GM03348 (cell line): ENCODE measurements at regions not wholly inside any gene's neighbourhood (a gene's known extent, or its start where the extent isn't known, plus 50 kb on each side); places are given as distances from the start of the nearest gene placed in this dataset.

Source experiments
- DNase-seq: peaks from one replicate; pipeline ENCODE4 v3.0.0; 2012; ENCODE audit warnings: low spot score

DNA sequence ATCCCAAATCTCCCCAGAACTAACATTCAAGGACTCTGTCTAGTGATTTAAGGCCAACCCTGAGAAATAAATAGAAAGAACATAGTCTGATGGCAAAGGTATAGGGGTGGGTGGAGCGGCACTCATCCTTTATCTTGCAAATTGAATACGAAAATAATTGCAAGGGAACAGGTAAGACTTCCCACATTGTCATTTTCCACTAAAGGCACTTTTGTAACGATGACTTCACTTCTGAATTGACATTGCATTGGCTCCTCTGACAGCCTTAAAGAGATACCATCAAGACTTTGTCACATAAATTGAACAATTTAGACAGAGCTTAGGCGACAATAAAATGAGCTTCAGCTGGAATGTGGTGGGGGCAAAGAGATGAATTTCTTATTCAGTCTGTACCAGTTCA lies 75.3 kb upstream of the PLCL2 start:
- no peak for DNase-seq

DNA sequence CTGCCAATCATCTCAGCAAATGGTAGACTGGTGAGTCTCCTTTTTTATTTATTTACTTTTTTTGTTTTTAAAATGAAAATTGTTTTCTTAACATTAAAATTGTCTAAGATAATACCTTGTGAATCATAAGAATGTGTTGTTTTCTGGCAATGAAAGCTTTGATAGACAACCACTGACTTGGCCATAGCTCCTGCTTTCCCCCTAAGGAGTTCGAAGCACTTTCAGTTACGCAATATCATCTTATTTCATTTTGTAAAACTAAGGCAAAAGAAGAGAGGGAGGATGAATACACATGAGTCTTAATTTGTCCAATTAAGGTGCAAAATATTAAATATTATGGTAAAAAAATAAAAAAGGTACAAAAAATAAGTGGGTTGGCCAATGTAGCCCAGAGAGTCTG lies 74.8 kb upstream of the PLCL2 start:
- DNase-seq, result no peak

DNA sequence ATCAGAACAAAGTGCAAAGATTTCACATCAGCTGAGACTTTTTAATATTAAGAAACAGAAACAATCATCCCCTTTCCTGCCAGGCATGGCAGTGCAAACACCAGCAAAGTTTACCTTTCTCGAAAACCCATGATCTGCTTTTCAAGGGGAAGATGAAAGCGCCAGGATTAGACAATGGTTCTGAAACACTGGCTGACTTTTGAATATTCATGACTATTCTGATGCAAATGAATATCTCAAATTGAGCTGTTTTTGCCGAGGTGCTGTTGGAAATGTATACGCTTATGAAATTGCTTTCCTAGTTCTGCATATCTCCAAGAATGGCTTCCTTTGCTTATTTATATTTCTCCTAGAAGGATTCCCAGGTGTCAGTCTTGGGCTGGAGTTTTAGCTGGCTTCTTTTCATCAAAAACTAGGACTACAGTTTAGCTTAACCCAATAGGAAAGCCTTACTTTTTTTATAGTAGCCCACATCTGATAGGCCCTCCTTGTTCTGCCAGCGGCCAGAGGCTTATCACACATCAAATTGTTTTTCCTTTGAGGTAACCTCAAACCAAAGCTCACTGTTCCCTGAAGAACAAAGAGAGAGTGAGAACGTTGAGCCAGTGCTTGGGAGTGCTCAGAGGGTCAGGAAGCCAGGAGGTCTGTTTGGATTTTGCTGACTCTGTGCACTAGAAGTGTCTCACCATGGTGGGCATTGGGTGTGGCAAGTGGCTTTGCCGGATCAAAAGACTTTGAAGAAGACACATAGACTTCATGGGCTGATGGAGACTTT lies 74.0 kb upstream of the PLCL2 start:
- no peak for DNase-seq

DNA sequence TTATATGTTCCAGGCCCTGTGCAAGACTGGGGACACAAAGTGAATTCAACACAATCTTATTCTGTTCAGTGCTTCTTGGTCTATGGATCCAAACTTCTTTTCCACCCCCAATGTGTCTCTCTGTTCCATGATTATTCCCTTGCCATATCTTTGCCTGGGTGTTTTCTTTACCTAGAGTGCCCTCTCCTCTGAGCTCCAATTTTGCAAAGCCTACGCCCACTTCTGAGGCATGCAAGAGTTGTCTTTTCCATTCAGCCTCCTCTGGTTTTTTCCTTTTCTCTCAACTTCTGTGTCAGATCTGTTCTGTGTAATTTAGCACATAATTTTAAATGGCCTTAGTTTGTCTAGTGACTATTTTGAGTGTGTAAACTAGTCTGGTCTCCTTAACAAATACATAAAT lies 72.8 kb upstream of the PLCL2 start:
- DNase-seq, result no peak

DNA sequence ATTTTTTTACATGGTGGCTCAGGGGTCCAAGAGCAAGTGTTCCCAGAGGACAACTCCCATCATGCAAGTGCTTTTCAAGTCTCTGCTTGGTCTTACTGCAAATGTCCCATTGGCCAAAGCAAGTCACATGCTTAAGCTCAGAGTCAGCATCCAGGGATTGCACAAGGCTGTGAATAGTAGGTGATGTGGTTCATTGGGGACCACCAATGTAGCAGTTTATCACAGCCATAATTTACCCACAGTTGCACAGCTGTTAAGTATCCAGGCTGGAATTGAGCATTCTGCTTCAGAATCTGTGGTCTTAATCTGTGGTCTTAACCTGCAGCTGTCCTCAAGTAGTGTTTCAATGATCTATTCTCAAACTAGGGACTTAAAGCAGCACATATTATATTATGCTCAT lies 71.4 kb upstream of the PLCL2 start:
- no peak for DNase-seq

DNA sequence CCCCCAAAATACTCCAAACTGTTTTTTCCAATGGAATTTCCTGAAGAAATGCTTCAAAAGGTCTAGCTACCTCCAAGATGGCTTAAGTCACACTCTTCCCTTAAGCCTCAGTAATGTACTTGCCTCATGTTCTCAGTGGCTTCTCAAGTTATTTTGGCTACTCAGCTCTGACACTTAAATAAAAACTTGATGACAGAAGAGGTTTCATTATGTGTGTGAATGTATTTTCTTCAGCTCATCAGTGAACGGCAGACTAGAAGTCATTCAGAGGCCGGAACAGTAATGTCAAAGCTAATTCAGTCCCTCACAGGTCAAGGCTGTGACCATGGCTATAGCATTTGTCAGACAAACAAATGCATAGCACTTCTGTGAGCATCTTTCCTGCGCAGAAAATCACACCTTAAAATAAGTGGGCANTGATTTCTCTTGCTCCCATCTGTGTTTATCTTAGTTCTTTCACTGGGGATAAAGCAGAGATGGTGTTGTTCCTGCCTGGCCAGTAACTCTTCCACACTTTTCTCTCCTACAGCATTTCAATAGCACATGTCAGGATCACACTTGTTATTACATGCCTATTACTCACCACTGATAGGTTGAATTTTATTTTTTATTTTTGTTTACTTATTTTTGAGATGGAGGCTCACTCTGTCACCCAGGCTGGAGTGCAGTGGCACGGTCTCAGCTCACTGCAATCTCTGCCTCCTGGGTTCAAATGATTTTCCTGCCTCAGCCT lies 68.5 kb upstream of the PLCL2 start:
- DNase-seq, result no peak

- DNase-seq, result no peak
These were observed 67.6 kb upstream of the PLCL2 start for GRCh38 chr3:16817197-16817596.

- no peak for DNase-seq
These were observed 66.6 kb upstream of the PLCL2 start for GRCh38 chr3:16818194-16818593.

DNA sequence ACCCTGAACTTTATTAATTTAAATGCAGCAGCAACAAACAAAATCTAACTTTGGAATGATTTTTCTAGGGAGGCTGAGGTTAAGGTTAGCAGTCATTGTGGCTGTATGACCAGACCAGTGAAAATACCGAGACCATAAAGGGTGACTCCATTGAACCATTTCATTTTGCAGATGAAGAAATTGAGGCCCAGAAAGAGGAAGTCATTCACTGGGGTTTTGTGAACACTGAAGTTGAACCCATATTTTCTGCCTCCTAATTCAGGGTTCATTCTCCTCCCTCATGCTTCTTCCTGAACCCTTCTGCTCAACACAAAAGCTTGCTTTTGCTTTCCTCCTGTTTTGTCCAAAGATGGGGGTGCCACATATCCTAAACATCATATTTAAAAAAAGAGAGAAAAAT lies 65.8 kb upstream of the PLCL2 start:
- DNase-seq, result no peak

- DNase-seq, result no peak
These were observed 64.3 kb upstream of the PLCL2 start for GRCh38 chr3:16820485-16820884.

- no peak for DNase-seq
These were observed 63.7 kb upstream of the PLCL2 start for GRCh38 chr3:16821053-16821452.

GRCh38 chr3:16824081-16824696 lies 60.6 kb upstream of the PLCL2 start:
- DNase-seq, result no peak

DNA sequence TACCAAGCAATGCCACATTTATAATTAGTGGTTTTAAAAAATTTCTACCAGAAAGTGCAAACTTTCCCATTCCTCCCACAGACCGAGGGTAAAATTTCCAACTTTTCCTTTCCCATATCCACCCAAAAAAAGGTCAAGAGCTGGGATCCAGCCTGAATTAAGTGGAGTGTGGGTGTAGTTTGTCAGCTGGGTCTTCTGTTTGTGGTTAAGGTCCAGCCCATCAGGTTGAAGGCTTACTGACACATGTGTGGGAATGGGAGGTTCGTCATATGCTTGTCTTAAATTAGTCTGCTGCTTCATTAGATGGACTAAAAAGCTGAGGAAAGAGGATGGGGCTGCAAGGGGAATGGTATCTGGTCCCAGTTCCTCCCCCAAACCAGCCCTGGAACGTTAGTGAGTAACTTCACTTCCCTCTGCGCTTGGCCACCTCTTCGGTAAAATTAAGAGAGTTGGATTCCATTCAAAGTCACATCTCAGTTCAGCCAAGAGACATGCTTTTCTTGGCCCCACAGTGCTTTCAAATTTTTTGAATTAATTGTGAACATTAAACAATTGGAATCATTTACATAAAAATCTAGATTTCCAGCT lies 59.0 kb upstream of the PLCL2 start:
- no peak for DNase-seq

GRCh38 chr3:16828815-16829214 lies 55.9 kb upstream of the PLCL2 start:
- DNase-seq, result no peak

GRCh38 chr3:16831846-16832245 lies 52.9 kb upstream of the PLCL2 start:
- DNase-seq, result no peak

GRCh38 chr3:16834214-16834613 lies 50.5 kb upstream of the PLCL2 start:
- no peak for DNase-seq

GRCh38 chr3:16834753-16835152 lies 50.0 kb upstream of the PLCL2 start:
- DNase-seq, result no peak
